Neural cell (in vitro differentiated cells): ENCODE measurements at regions not wholly inside any gene's neighbourhood (a gene's known extent, or its start where the extent isn't known, plus 50 kb on each side); places are given as distances from the start of the nearest gene placed in this dataset.

ENCODE experiments used
- H2AFZ ChIP-seq: fragments of 200-600, 300-800 bp; sonication (generic), shearing (Covaris generic); 2 replicates; pipeline ENCODE4 v1.6.0; 2014; ENCODE audit warnings: low read depth, mild to moderate bottlenecking, antibody characterized with exemption, low read length, moderate library complexity
- H3F3A ChIP-seq: fragments of 200-600 bp; shearing (Covaris generic); 2 replicates; pipeline ENCODE4 v1.6.1; 2016; ENCODE audit warnings: mild to moderate bottlenecking, moderate library complexity, mixed read lengths, antibody characterized with exemption, low read length; ENCODE audit not compliant: insufficient read depth, poor library complexity, severe bottlenecking
- H3K27ac ChIP-seq: fragments of 200-600, 300-800 bp; sonication (generic), shearing (Covaris generic); 2 replicates; pipeline ENCODE4 v1.5.1; 2014; ENCODE audit warnings: mild to moderate bottlenecking, low read length, moderate library complexity
- H3K27me3 ChIP-seq: fragments of 300-800, 200-600 bp; sonication (generic), shearing (Covaris generic); 2 replicates; pipeline ENCODE4 v1.6.0; 2014; ENCODE audit warnings: mild to moderate bottlenecking, low read depth, low read length, moderate library complexity; ENCODE audit not compliant: insufficient read depth
- H3K36me3 ChIP-seq: fragments of 300-800, 200-600 bp; sonication (generic), shearing (Covaris generic); 2 replicates; pipeline ENCODE4 v1.5.1; 2014; ENCODE audit warnings: mild to moderate bottlenecking, antibody characterized with exemption, low read length, moderate library complexity; ENCODE audit not compliant: insufficient read depth
- H3K4me2 ChIP-seq: fragments of 300-800, 200-600 bp; sonication (generic), shearing (Covaris generic); 2 replicates; pipeline ENCODE4 v1.6.0; 2014; ENCODE audit warnings: mild to moderate bottlenecking, low read length
- H3K4me3 ChIP-seq: fragments of 300-800, 200-600 bp; sonication (generic), shearing (Covaris generic); 2 replicates; pipeline ENCODE4 v1.5.1; 2014; ENCODE audit warnings: mild to moderate bottlenecking, low read length, moderate library complexity
- H3K79me2 ChIP-seq: fragments of 200-600 bp; shearing (Covaris generic); replicated peaks from 2 replicates; pipeline ENCODE4 v1.6.0; 2014; ENCODE audit warnings: mild to moderate bottlenecking, low read length, moderate library complexity; ENCODE audit not compliant: insufficient read depth
- H3K9ac ChIP-seq: fragments of 300-800, 200-600 bp; sonication (generic), shearing (Covaris generic); 2 replicates; pipeline ENCODE4 v1.6.1; 2016; ENCODE audit warnings: mild to moderate bottlenecking, low read length, mixed read lengths
- H3K9me2 ChIP-seq: fragments of 200-600 bp; shearing (Covaris generic); 2 replicates; pipeline ENCODE4 v1.6.1; 2016; ENCODE audit warnings: mild to moderate bottlenecking, low read length, mixed read lengths; ENCODE audit not compliant: insufficient read depth
- H3K9me3 ChIP-seq: fragments of 200-600, 300-800 bp; sonication (generic), shearing (Covaris generic); 2 replicates; pipeline ENCODE4 v1.6.1; 2016; ENCODE audit warnings: mild to moderate bottlenecking, mixed run types, low read length, moderate library complexity, mixed read lengths
- H4K20me1 ChIP-seq: fragments of 200-600 bp; shearing (Covaris generic); 2 replicates; pipeline ENCODE4 v1.6.1; 2016; ENCODE audit warnings: mild to moderate bottlenecking, mixed run types; ENCODE audit not compliant: insufficient read depth
- CTCF ChIP-seq: fragments of 450-650 bp; IDR thresholded peaks from 2 replicates; pipeline ENCODE4 v1.5.1; 2014; ENCODE audit warnings: antibody characterized with exemption, mild to moderate bottlenecking, moderate library complexity; ENCODE audit not compliant: poor library complexity, severe bottlenecking
- EP300 ChIP-seq: fragments of 450-650 bp; conservative IDR thresholded peaks from 2 replicates; pipeline ENCODE4 v1.6.1; 2014; ENCODE audit warnings: antibody characterized with exemption, mild to moderate bottlenecking, moderate library complexity; ENCODE audit not compliant: poor library complexity, severe bottlenecking
- EZH2 ChIP-seq: fragments of 200-600, 300-800 bp; shearing (Covaris generic), sonication (generic); IDR thresholded peaks from 2 replicates; pipeline ENCODE4 v1.6.1; 2014; ENCODE audit warnings: antibody characterized with exemption, low read length, borderline replicate concordance, mild to moderate bottlenecking; ENCODE audit not compliant: insufficient read depth, poor library complexity, severe bottlenecking
- MXI1 ChIP-seq: fragments of 450-650 bp; conservative IDR thresholded peaks from 2 replicates; pipeline ENCODE4 v1.6.1; 2014; ENCODE audit warnings: antibody characterized with exemption, mild to moderate bottlenecking; ENCODE audit not compliant: poor library complexity, severe bottlenecking
- POLR2AphosphoS5 ChIP-seq: IDR thresholded peaks from 2 replicates; pipeline ENCODE4 v1.6.1; 2012
- RAD21 ChIP-seq: fragments of 450-650 bp; conservative IDR thresholded peaks from 2 replicates; pipeline ENCODE4 v1.6.1; 2014; ENCODE audit warnings: antibody characterized with exemption, mild to moderate bottlenecking, moderate library complexity
- REST ChIP-seq: IDR thresholded peaks from 2 replicates; pipeline ENCODE4 v1.6.1; 2012; ENCODE audit warnings: borderline replicate concordance
- SMC3 ChIP-seq: fragments of 450-650 bp; conservative IDR thresholded peaks from 2 replicates; pipeline ENCODE4 v1.6.1; 2014; ENCODE audit warnings: antibody characterized with exemption, mild to moderate bottlenecking, moderate library complexity; ENCODE audit not compliant: poor library complexity
- TAF1 ChIP-seq: IDR thresholded peaks from 2 replicates; pipeline ENCODE4 v1.6.1; 2012; ENCODE audit warnings: low read depth

DNA sequence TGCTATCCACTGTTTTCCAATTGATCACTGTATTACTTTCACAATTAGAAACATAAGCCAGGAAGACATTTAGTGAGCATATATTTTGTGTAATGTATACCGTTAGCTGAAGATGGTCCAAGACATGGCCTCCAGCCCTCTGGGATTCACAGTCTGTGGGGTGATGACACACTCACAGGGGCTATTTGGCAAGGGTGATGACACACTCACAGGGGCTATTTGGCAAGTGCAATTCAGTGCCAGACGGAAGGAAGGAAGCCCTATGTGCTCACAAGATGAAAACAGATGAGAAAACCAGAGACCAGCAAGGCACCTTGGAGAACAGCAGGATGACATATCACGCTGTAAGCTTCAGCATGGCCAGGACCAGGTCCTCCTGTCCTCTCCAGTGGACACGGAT lies 183.7 kb downstream of the MBOAT1 start:
- Histone ChIP-seq H3K4me3 (no peak overlapping the region), H3K79me2 (no peaks in the 10 kb centered on the region), H3F3A (no peaks in the 10 kb centered on the region), H3K27me3 (no peaks in the 10 kb centered on the region), H4K20me1 (no peaks in the 10 kb centered on the region), H2AFZ (no peak overlapping the region), H3K36me3 (no peaks in the 10 kb centered on the region), H3K27ac (no peak overlapping the region), H3K4me2 (no peak overlapping the region), H3K9ac (no peak overlapping the region), H3K9me2 (no peaks in the 10 kb centered on the region), H3K9me3 (no peaks in the 10 kb centered on the region)
- TF ChIP-seq REST (no peak), SMC3 (no peak), EP300 (no peak), MXI1 (no peak), EZH2 (no peak), POLR2AphosphoS5 (no peak), RAD21 (no peak), CTCF (no peak), TAF1 (no peak)

DNA sequence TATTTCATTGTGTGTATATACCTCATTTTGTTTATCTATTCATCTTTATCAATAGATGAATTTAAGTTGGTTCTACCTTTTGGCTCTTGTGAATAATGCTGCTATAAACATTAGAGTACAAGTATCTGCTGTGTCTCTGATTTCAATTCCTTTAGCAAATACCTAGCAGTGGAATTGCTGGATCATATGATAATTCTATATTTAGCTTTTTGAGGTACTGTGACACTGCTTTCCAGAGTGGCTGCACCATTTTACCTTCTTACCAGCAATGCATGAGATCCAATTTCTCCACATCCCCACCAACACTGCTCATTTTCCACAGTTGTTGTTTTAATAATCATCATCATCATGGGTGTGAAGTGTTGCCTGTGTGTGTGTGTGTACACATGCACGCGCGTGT lies 182.3 kb downstream of the MBOAT1 start:
- no peak overlapping the region for H2AFZ ChIP-seq
- no peaks in the 10 kb centered on the region for H3K79me2 ChIP-seq
- peak overlapping the region; percentile 20 for H3K27ac ChIP-seq
- no peak overlapping the region for H3K9ac ChIP-seq
- H3K9me3 ChIP-seq: no peaks in the 10 kb centered on the region
- H3K9me2 ChIP-seq: no peaks in the 10 kb centered on the region
- no peak overlapping the region for H3K4me2 ChIP-seq
- no peaks in the 10 kb centered on the region for H4K20me1 ChIP-seq
- no peaks in the 10 kb centered on the region for H3F3A ChIP-seq
- TF ChIP-seq SMC3 (no peak), CTCF (no peak), EZH2 (no peak)
- no peaks in the 10 kb centered on the region for H3K27me3 ChIP-seq
- H3K4me3 ChIP-seq: no peak overlapping the region
- no peaks in the 10 kb centered on the region for H3K36me3 ChIP-seq
